HL-60 (cell line): ENCODE measurements at regions not wholly inside any gene's neighbourhood (a gene's known extent, or its start where the extent isn't known, plus 50 kb on each side); places are given as distances from the start of the nearest gene placed in this dataset.

Experiments
- POLR2AphosphoS5 ChIP-seq: IDR thresholded peaks from 2 replicates; pipeline ENCODE4 v1.6.1; 2012; ENCODE audit warnings: low read depth
- TF ChIP-seq, protein P1 (sequence below): IDR thresholded peaks from one replicate; pipeline ENCODE4 v1.5.1; 2011; ENCODE audit warnings: low read length, control low read depth, inconsistent platforms; ENCODE audit not compliant: insufficient read depth
- TF ChIP-seq, protein P2 (sequence below): IDR thresholded peaks from 2 replicates; pipeline ENCODE4 v1.6.1; 2012; ENCODE audit warnings: low read depth; ENCODE audit not compliant: insufficient replicate concordance

GRCh38 chr13:107999751-108000150 lies 215.6 kb downstream of the LIG4 start:
- TF ChIP-seq, protein P1, sequence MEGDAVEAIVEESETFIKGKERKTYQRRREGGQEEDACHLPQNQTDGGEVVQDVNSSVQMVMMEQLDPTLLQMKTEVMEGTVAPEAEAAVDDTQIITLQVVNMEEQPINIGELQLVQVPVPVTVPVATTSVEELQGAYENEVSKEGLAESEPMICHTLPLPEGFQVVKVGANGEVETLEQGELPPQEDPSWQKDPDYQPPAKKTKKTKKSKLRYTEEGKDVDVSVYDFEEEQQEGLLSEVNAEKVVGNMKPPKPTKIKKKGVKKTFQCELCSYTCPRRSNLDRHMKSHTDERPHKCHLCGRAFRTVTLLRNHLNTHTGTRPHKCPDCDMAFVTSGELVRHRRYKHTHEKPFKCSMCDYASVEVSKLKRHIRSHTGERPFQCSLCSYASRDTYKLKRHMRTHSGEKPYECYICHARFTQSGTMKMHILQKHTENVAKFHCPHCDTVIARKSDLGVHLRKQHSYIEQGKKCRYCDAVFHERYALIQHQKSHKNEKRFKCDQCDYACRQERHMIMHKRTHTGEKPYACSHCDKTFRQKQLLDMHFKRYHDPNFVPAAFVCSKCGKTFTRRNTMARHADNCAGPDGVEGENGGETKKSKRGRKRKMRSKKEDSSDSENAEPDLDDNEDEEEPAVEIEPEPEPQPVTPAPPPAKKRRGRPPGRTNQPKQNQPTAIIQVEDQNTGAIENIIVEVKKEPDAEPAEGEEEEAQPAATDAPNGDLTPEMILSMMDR: no peak
- no peak for TF ChIP-seq POLR2AphosphoS5
- TF ChIP-seq, protein P2, sequence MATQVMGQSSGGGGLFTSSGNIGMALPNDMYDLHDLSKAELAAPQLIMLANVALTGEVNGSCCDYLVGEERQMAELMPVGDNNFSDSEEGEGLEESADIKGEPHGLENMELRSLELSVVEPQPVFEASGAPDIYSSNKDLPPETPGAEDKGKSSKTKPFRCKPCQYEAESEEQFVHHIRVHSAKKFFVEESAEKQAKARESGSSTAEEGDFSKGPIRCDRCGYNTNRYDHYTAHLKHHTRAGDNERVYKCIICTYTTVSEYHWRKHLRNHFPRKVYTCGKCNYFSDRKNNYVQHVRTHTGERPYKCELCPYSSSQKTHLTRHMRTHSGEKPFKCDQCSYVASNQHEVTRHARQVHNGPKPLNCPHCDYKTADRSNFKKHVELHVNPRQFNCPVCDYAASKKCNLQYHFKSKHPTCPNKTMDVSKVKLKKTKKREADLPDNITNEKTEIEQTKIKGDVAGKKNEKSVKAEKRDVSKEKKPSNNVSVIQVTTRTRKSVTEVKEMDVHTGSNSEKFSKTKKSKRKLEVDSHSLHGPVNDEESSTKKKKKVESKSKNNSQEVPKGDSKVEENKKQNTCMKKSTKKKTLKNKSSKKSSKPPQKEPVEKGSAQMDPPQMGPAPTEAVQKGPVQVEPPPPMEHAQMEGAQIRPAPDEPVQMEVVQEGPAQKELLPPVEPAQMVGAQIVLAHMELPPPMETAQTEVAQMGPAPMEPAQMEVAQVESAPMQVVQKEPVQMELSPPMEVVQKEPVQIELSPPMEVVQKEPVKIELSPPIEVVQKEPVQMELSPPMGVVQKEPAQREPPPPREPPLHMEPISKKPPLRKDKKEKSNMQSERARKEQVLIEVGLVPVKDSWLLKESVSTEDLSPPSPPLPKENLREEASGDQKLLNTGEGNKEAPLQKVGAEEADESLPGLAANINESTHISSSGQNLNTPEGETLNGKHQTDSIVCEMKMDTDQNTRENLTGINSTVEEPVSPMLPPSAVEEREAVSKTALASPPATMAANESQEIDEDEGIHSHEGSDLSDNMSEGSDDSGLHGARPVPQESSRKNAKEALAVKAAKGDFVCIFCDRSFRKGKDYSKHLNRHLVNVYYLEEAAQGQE: no peak
